GM19467 (cell line): ENCODE measurements at regions not wholly inside any gene's neighbourhood (a gene's known extent, or its start where the extent isn't known, plus 50 kb on each side); places are given as distances from the start of the nearest gene placed in this dataset.
"Not testable (repeated sequence)": the region's sequence is repeated elsewhere in the genome, so short reads cannot be mapped to it uniquely, and the experiment has no call there.

Experiments used
- ATAC-seq: cut with Tn5 transposase; IDR thresholded peaks from one replicate; pipeline ENCODE4 v1.9.1; 2021; ENCODE audit warnings: mild to moderate bottlenecking, moderate library complexity; ENCODE audit not compliant: unreplicated experiment

GRCh38 chr15:22665059-22665702 is 121.3 kb upstream of the NIPA1 start:
- ATAC-seq, result not testable (repeated sequence)

DNA sequence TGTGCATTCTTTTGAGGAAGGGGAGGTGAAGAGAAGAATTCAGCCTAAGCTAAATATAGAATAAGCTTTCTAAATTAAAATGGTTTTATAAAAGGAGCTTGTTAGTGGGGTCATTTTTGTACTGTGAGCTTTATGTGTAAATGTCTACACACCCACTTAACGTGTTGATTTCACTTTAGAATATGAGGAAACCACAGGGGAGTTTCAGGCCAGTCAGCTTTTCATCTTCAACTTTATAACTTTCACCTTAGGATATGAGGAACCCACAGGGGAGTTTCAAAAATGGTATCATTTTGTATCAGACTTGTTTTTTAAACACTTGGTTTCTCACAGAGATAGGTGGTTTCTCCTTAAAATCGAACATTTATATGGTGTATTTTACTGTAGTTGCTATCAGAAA is 120.7 kb upstream of the NIPA1 start:
- ATAC-seq, result not testable (repeated sequence)

DNA sequence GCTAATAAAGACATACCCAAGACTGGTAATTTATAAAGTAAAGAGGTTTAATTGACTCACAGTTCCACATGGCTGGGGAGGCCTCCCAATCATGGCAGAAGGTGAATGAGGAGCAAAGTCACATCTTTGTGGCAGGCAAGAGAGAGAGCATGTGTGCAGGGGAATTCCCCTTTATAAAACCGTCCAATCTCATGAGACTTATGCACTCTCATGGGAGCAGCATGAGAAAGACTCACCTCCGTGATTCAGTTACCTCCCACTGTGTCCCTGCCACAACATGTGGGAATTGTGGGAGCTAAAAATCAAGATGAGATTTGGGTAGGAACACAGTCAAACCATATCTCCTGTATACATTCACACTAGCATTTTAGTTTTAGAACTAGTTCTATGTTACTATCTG is 101.7 kb upstream of the NIPA1 start:
- not testable (repeated sequence) for ATAC-seq

DNA sequence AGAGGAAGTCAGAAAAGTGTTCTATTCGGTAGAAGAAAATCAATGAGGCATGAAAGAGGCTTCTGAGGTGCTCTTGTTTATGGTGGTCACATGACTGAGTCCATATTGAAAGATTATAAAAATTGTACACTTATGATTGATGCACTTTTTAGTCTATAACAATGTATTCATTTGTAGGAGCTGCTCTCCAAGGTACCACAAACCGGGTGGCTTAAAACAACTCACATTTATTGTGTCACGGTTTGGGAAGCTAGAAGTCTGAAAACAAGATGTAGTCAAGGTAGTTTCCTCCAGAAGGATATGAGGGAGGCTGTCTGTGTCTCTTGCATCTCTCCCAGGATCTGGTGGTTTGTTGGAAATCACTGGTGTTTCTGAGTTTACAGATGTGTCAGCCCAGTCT is 86.6 kb upstream of the NIPA1 start:
- ATAC-seq, result not testable (repeated sequence)

DNA sequence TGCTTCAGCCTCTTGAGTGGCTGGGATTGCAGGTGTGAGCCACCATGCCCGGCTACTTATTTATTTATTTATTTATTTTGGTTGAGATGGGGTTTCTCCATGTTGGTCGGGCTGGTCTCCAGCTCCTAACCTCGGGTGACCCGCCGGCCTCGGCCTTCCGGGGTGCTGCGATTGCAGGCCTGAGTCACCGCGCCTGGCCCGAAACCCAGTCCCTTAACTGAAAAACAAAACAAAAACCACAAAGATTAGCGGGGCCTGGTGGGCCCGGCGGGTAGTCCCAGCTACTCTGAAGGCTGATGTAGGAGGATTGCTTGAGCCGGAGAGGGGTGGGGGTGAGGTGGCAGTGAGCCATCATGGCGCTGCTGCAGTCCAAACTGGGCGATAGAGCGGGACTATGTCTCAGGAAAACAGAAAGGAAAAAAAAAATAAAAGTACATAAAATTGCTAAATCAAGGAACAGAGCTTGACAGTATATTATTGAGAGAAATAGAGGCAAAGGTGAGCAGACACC is 75.6 kb upstream of the NIPA1 start:
- not testable (repeated sequence) for ATAC-seq

DNA sequence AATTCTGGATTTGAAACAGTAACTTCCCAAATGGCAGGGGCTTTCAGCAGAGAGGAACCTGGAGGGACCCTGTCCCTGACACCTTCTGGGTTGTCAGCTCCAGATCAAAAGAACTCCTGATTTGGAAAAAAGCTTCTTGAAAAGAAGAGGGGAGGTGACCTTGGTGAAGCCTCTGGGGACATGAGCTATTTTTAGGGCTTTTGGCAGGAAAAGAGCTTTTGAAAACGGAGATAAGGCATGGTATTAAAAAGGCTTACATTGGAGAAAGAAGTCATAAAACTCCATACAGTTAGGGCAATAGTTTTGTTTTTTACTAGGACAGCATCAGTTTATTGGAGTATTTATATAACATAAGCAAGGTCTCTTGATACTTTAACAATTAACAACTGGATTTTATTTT is 72.5 kb upstream of the NIPA1 start:
- not testable (repeated sequence) for ATAC-seq

GRCh38 chr15:22714358-22715132 is 71.9 kb upstream of the NIPA1 start:
- ATAC-seq, result not testable (repeated sequence)

- ATAC-seq, result not testable (repeated sequence)
Measured at GRCh38 chr15:22715133-22715845, 71.2 kb upstream of the NIPA1 start.

GRCh38 chr15:22719980-22720379 is 66.5 kb upstream of the NIPA1 start:
- not testable (repeated sequence) for ATAC-seq

GRCh38 chr15:22726104-22726503 is 60.3 kb upstream of the NIPA1 start:
- not testable (repeated sequence) for ATAC-seq

DNA sequence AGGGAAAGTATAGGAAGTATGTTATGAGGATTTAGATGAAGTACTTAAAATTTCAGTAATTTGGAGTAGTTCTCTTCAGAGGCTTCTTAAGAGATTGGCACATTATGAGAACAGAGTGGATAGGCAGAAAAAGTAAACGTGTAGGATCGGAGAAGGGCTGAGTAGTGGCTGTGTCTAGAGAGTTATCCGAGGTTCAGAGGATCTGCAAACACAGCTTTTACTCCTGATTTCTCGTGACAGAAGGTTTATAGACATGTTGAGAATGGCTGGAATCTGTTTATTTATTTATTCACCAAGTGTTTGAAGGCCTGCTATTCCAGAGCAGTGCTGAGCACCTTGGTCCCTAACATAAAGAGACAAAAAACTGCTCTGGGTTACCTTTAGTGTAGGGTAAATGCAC is 51.4 kb upstream of the NIPA1 start:
- not testable (repeated sequence) for ATAC-seq

GRCh38 chr15:22735781-22736180 is 50.7 kb upstream of the NIPA1 start:
- no peak for ATAC-seq

GRCh38 chr15:22736200-22736599 is 50.2 kb upstream of the NIPA1 start:
- ATAC-seq, result not testable (repeated sequence)
